C1 segment of cervical spinal cord (tissue), 14 donors: ENCODE measurements at regions not wholly inside any gene's neighbourhood (a gene's known extent, or its start where the extent isn't known, plus 50 kb on each side); places are given as distances from the start of the nearest gene placed in this dataset.

Experiments
- DNase-seq, 14 donors: peaks; one replicate each; lab custom pipeline; 2025; lab: John Stamatoyannopoulos, UW

- no peak for DNase-seq
Measured at GRCh38 chr5:143693651-143694252, 118.2 kb upstream of the HMHB1 start.

- DNase-seq, result no peak
Measured at GRCh38 chr5:143692342-143692741, 119.6 kb upstream of the HMHB1 start.

- no peak for DNase-seq
Measured at GRCh38 chr5:143691945-143692290, 120.0 kb upstream of the HMHB1 start.

GRCh38 chr5:143691287-143691944 lies 120.5 kb upstream of the HMHB1 start:
- no peak for DNase-seq

- DNase-seq, result no peak
Measured at GRCh38 chr5:143687604-143688003, 124.4 kb upstream of the HMHB1 start.

GRCh38 chr5:143685246-143685815 lies 126.6 kb upstream of the HMHB1 start:
- no peak for DNase-seq

- DNase-seq, result no peak
Measured at GRCh38 chr5:143683459-143683858, 128.5 kb upstream of the HMHB1 start.

- DNase-seq, result no peak
Measured at GRCh38 chr5:143682929-143683386, 129.0 kb upstream of the HMHB1 start.

GRCh38 chr5:143682246-143682905 lies 129.6 kb upstream of the HMHB1 start:
- no peak for DNase-seq

- no peak for DNase-seq
Measured at GRCh38 chr5:143680672-143681259, 131.2 kb upstream of the HMHB1 start.

- no peak for DNase-seq
Measured at GRCh38 chr5:143679777-143680176, 132.2 kb upstream of the HMHB1 start.

GRCh38 chr5:143678148-143678905 lies 133.6 kb upstream of the HMHB1 start:
- no peak for DNase-seq

- no peak for DNase-seq
Measured at GRCh38 chr5:143677403-143677802, 134.6 kb upstream of the HMHB1 start.

- DNase-seq, result no peak
Measured at GRCh38 chr5:143676802-143677201, 135.2 kb upstream of the HMHB1 start.

GRCh38 chr5:143674469-143674786 lies 137.5 kb upstream of the HMHB1 start:
- DNase-seq, result no peak

- DNase-seq, result no peak
Measured at GRCh38 chr5:143673676-143674468, 138.1 kb upstream of the HMHB1 start.

GRCh38 chr5:143672806-143673205 lies 139.2 kb upstream of the HMHB1 start:
- no peak for DNase-seq

- DNase-seq, result no peak
Measured at GRCh38 chr5:143671674-143672569, 140.0 kb upstream of the HMHB1 start.

GRCh38 chr5:143671021-143671420 lies 140.9 kb upstream of the HMHB1 start:
- no peak for DNase-seq

- DNase-seq, result no peak
Measured at GRCh38 chr5:143665866-143666265, 146.1 kb upstream of the HMHB1 start.
